A673 (cell line): ENCODE measurements at regions not wholly inside any gene's neighbourhood (a gene's known extent, or its start where the extent isn't known, plus 50 kb on each side); places are given as distances from the start of the nearest gene placed in this dataset.

ENCODE experiments used
- BruUV-seq: library from RNA; stranded (reverse); fragments of 400-500 nt; replicated peaks from 2 replicates; lab custom pipeline; 2021; lab: Mats Ljungman, UMichigan
- CTCF ChIA-PET: fragments of 300-600 bp; sonication (Branson Sonifier 250); formaldehyde crosslinking; loops from one replicate; lab custom pipeline; 2022; ENCODE audit warnings: antibody characterized with exemption; lab: Charles Lee
- POLR2A ChIA-PET: fragments of 300-600 bp; sonication (Branson Sonifier 250); formaldehyde crosslinking; loops from one replicate; lab custom pipeline; 2022; ENCODE audit warnings: antibody characterized with exemption; ENCODE audit not compliant: low non-redundant PET; lab: Charles Lee
- DNase-seq: peaks from one replicate; pipeline ENCODE4 v3.0.0-alpha.2; 2015; ENCODE audit warnings: low spot score
- H3K27ac ChIP-seq: fragments of 200-600 bp; sonication (generic); 2 replicates; pipeline ENCODE4 v1.5.1; 2016; ENCODE audit warnings: mixed run types, low read depth, mild to moderate bottlenecking, mixed read lengths, antibody characterized with exemption, low read length; ENCODE audit not compliant: poor library complexity, severe bottlenecking
- H3K27me3 ChIP-seq: fragments of 200-600 bp; sonication (generic); replicated peaks from 2 replicates; pipeline ENCODE4 v1.6.1; 2017; ENCODE audit warnings: mixed run types, low read depth, mild to moderate bottlenecking, mixed read lengths, antibody characterized with exemption, low read length; ENCODE audit not compliant: insufficient read depth, poor library complexity
- H3K36me3 ChIP-seq: fragments of 200-600 bp; sonication (generic); 2 replicates; pipeline ENCODE4 v1.6.1; 2016; ENCODE audit warnings: mixed run types, mild to moderate bottlenecking, mixed read lengths, antibody characterized with exemption, low read length; ENCODE audit not compliant: insufficient read depth, poor library complexity, severe bottlenecking
- H3K4me1 ChIP-seq: fragments of 200-600 bp; sonication (generic); 2 replicates; pipeline ENCODE4 v1.6.1; 2017; ENCODE audit warnings: mixed run types, mild to moderate bottlenecking, mixed read lengths, antibody characterized with exemption, low read length; ENCODE audit not compliant: insufficient read depth, poor library complexity, severe bottlenecking
- H3K4me3 ChIP-seq: fragments of 200-600 bp; sonication (generic); 2 replicates; pipeline ENCODE4 v1.5.1; 2016; ENCODE audit warnings: low read depth, mixed run types, mild to moderate bottlenecking, mixed read lengths, low read length; ENCODE audit not compliant: poor library complexity, severe bottlenecking
- H3K9me3 ChIP-seq: fragments of 200-600 bp; sonication (generic); 2 replicates; pipeline ENCODE4 v1.6.1; 2016; ENCODE audit warnings: mixed run types, low read depth, mild to moderate bottlenecking, mixed read lengths, antibody characterized with exemption, low read length; ENCODE audit not compliant: poor library complexity, severe bottlenecking
- CTCF ChIP-seq: fragments of 300-800, 200-600 bp; sonication (generic); conservative IDR thresholded peaks from 2 replicates; pipeline ENCODE4 v1.5.1; 2017; ENCODE audit warnings: low read depth, mild to moderate bottlenecking, antibody characterized with exemption, low read length, moderate library complexity, mixed read lengths
- EZH2 ChIP-seq: fragments of 200-600 bp; sonication (generic); IDR thresholded peaks from 2 replicates; pipeline ENCODE4 v1.6.1; 2017; ENCODE audit warnings: borderline replicate concordance, low read depth, mild to moderate bottlenecking, mixed read lengths, antibody characterized with exemption, low read length; ENCODE audit not compliant: poor library complexity, severe bottlenecking
- intact Hi-C: fragments of 100-400 bp; cut with micrococcal nuclease; formaldehyde crosslinking; loops from one replicate; pipeline ENCODE4 v1.10.0; 2022; ENCODE audit not compliant: unreplicated experiment

- TF ChIP-seq EZH2, result no peak
- no peak for TF ChIP-seq CTCF
- no peaks in the 10 kb centered on the region for H3K27me3 ChIP-seq
- H3K27ac ChIP-seq, result no peak overlapping the region
- CTCF ChIA-PET, result no interaction called here
- DNase-seq, result no peak
- BruUV-seq, result no TSS peak
- POLR2A ChIA-PET, result no interaction called here
- no peak overlapping the region for H3K4me3 ChIP-seq
- intact Hi-C loops, result no loop called here
- no peaks in the 10 kb centered on the region for H3K36me3 ChIP-seq
- H3K9me3 ChIP-seq, result no peaks in the 10 kb centered on the region
- H3K4me1 ChIP-seq, result no peaks in the 10 kb centered on the region
Measured at GRCh38 chr4:163621821-163622220, 127.3 kb downstream of the TMA16 start.

DNA sequence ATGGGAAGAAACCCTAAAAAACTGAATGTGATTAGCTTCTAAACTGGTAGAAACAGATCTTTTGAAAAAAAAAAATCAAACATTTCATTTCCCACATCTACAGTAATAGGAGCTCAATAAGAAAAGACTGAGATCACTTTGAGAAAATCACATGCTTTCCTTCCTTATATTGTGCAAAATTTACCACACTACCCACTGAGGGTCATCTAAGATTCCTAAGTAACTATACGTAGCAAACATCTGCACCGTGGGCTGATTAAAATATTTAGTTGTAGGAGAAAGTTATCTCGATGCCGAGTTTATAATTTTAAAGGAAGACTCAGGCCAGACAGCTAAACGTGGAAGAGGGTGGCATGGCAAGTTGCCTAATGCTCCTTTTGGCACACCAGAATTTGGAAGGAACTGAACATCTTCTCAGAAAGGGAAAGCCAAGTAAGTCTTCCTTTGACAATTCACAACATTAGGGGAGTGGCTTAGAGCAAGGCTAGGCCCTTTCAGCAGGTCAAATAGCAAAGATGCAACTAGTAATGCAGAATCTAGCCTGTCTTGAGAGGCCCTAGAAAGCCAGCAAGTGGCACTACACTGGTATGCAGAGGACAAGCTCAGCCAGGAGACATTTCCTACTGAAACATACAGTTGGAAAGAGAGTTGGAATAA lies 128.0 kb downstream of the TMA16 start:
- POLR2A ChIA-PET, result no interaction called here
- H3K4me3 ChIP-seq, result no peak overlapping the region
- no peak for DNase-seq
- no peaks in the 10 kb centered on the region for H3K4me1 ChIP-seq
- intact Hi-C loops, result no loop called here
- CTCF ChIA-PET, result no interaction called here
- H3K9me3 ChIP-seq, result no peaks in the 10 kb centered on the region
- no peaks in the 10 kb centered on the region for H3K36me3 ChIP-seq
- no peak for TF ChIP-seq EZH2
- TF ChIP-seq CTCF, result no peak
- H3K27ac ChIP-seq, result no peak overlapping the region
- H3K27me3 ChIP-seq, result no peaks in the 10 kb centered on the region
- no TSS peak for BruUV-seq

DNA sequence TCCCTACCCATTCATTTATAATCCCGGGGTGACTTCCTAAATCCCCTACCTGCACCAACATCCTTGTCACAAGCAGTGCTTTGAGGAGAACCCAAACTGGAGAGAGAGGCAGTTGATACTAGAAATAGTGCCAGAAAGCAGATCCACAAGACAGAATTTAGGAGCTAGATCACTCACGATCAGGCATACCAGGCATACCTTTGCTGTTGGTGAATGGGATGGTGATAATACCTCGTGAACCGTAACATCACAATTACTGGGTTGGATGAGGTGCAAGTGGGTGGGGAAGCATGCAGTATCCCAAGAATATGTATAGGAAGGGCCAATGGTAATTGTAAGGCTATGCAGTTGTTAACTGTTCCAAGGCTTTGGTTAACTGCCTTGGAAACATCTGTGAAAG lies 129.3 kb downstream of the TMA16 start:
- DNase-seq, result no peak
- intact Hi-C loops, result no loop called here
- no peak for TF ChIP-seq EZH2
- no peak for TF ChIP-seq CTCF
- H3K4me3 ChIP-seq, result no peak overlapping the region
- ChIA-PET POLR2A (no interaction called here), CTCF (no interaction called here)
- H3K36me3 ChIP-seq, result no peaks in the 10 kb centered on the region
- no peaks in the 10 kb centered on the region for H3K4me1 ChIP-seq
- BruUV-seq, result no TSS peak
- no peaks in the 10 kb centered on the region for H3K27me3 ChIP-seq
- H3K27ac ChIP-seq, result no peak overlapping the region
- H3K9me3 ChIP-seq, result no peaks in the 10 kb centered on the region
